Parathyroid adenoma (tissue), 2 donors: ENCODE measurements at regions not wholly inside any gene's neighbourhood (a gene's known extent, or its start where the extent isn't known, plus 50 kb on each side); places are given as distances from the start of the nearest gene placed in this dataset.

Experiments
- H2AFZ ChIP-seq: fragments of 300-600 bp; sonication (generic); one replicate; pipeline ENCODE4 v1.7.0; 2017; ENCODE audit warnings: antibody characterized with exemption, mild to moderate bottlenecking
- H3K27ac ChIP-seq: fragments of 300-600 bp; sonication (generic); one replicate; pipeline ENCODE4 v1.7.0; 2017
- H3K27me3 ChIP-seq: fragments of 300-600 bp; sonication (generic); one replicate; pipeline ENCODE4 v1.7.0; 2017; ENCODE audit warnings: low read length; ENCODE audit not compliant: control insufficient read depth, insufficient read depth
- H3K36me3 ChIP-seq: fragments of 300-600 bp; sonication (generic); one replicate; pipeline ENCODE4 v1.7.0; 2017; ENCODE audit warnings: low read length; ENCODE audit not compliant: control insufficient read depth, insufficient read depth
- H3K4me1 ChIP-seq: fragments of 300-600 bp; sonication (generic); one replicate; pipeline ENCODE4 v1.7.0; 2017; ENCODE audit warnings: control low read depth
- H3K4me2 ChIP-seq: fragments of 300-600 bp; sonication (generic); one replicate; pipeline ENCODE4 v1.7.0; 2017; ENCODE audit warnings: low read length
- H3K4me3 ChIP-seq: fragments of 300-600 bp; sonication (generic); one replicate; pipeline ENCODE4 v1.7.0; 2017; ENCODE audit warnings: low read depth, low read length
- H3K79me2 ChIP-seq: fragments of 300-600 bp; sonication (generic); one replicate; pipeline ENCODE4 v1.7.0; 2017; ENCODE audit warnings: control low read depth
- H3K9ac ChIP-seq: fragments of 300-600 bp; sonication (generic); one replicate; pipeline ENCODE4 v1.7.0; 2017; ENCODE audit warnings: mild to moderate bottlenecking
- H3K9me3 ChIP-seq: fragments of 300-600 bp; sonication (generic); one replicate; pipeline ENCODE4 v1.7.0; 2017; ENCODE audit warnings: low read length; ENCODE audit not compliant: control insufficient read depth
- CTCF ChIP-seq: fragments of 300-600 bp; sonication (generic); IDR thresholded peaks from one replicate; pipeline ENCODE4 v1.7.0; 2017; ENCODE audit warnings: antibody characterized with exemption, mild to moderate bottlenecking
- donor health status: primary hyperparathyroidism.

GRCh38 chr2:162888652-162889051, 50.1 kb upstream of the KCNH7 start:
- Histone ChIP-seq H3K27ac (no peak overlapping the region), H3K4me3 (no peak overlapping the region), H3K36me3 (no peaks in the 10 kb centered on the region), H2AFZ (no peak overlapping the region), H3K4me1 (no peaks in the 10 kb centered on the region), H3K4me2 (no peak overlapping the region), H3K27me3 (no peaks in the 10 kb centered on the region), H3K9me3 (no peaks in the 10 kb centered on the region), H3K79me2 (no peaks in the 10 kb centered on the region), H3K9ac (no peak overlapping the region)
- no peak for TF ChIP-seq CTCF
